BJ (cell line): ENCODE measurements at regions not wholly inside any gene's neighbourhood (a gene's known extent, or its start where the extent isn't known, plus 50 kb on each side); places are given as distances from the start of the nearest gene placed in this dataset.

Source experiments
- CTCF ChIA-PET: fragments of 350-600 bp; formaldehyde crosslinking; extraction: SDS; loops from one replicate; lab custom pipeline; 2021; ENCODE audit warnings: antibody characterized with exemption, inconsistent platforms; lab: Yijun Ruan, JAX
- POLR2A ChIA-PET: fragments of 300-600 bp; sonication (Branson Sonifier 250); formaldehyde crosslinking; extraction: SDS; loops from one replicate; lab custom pipeline; 2021; ENCODE audit warnings: antibody characterized with exemption; lab: Charles Lee
- DNase-seq: peaks from one replicate; pipeline ENCODE4 v3.0.0-alpha.2; 2011; ENCODE audit warnings: low read depth
- H3K27me3 ChIP-seq: 2 replicates; pipeline ENCODE4 v1.6.0; 2011; ENCODE audit warnings: low read length; ENCODE audit not compliant: control insufficient read depth, insufficient read depth
- H3K36me3 ChIP-seq: 2 replicates; pipeline ENCODE4 v1.5.1; 2011; ENCODE audit warnings: low read length; ENCODE audit not compliant: control insufficient read depth, insufficient read depth
- H3K4me3 ChIP-seq: 2 replicates; pipeline ENCODE4 v1.5.1; 2011; ENCODE audit warnings: low read depth, mild to moderate bottlenecking, control low read depth, low read length
- CTCF ChIP-seq: IDR thresholded peaks from 2 replicates; pipeline ENCODE4 v1.5.1; 2011; ENCODE audit warnings: low read depth, mild to moderate bottlenecking, control low read depth, inconsistent platforms, low read length, moderate library complexity; ENCODE audit not compliant: insufficient read depth

DNA sequence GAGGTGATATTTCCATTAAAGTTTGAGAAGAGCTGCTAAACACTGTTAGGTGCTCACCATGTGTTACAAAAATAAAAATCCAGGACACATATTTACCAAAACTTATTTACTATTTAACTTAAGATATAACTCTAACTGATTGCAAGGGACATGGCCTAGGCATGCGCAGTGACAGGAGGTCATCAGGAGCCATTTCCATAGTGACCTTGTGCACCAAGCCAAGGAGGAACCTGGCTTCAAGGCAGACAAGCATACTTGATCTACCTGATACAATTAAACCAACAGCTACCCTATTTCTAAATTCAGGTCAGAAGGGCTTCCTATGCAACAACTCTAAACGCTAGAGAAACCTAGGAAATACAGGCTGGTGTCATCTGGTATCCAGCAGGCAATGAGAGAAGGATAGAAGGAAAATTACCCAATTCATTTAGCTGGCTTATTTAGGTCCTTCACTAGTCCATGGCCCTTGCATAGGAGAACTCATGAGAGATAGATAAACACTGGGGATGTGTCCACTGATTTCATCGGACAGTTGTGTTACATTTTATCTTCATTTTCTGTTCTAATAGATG, 134.4 kb downstream of the FOXB1 start:
- no peak for TF ChIP-seq CTCF
- no peaks in the 10 kb centered on the region for H3K36me3 ChIP-seq
- no peak overlapping the region for H3K4me3 ChIP-seq
- no peaks in the 10 kb centered on the region; the same call in 1 of the 2 replicates for H3K27me3 ChIP-seq
- POLR2A ChIA-PET: no interaction called here
- no peak for DNase-seq
- CTCF ChIA-PET: interaction anchor here (1.0 to 3.2 kb wide), 2 partner anchors 9 to 11 kb away, joined by 4 to 16 read pairs; no protein-coding TSS in a partner anchor

GRCh38 chr15:60152386-60152785, 148.3 kb downstream of the FOXB1 start:
- ChIA-PET CTCF (interaction anchor here (0.5 to 1.3 kb wide), 3 partner anchors 18 to 528 kb away, joined by 3 read pairs; no protein-coding TSS in a partner anchor), POLR2A (no interaction called here)
- no peak for TF ChIP-seq CTCF
- no peak for DNase-seq
- H3K4me3 ChIP-seq: no peak overlapping the region
- no peaks in the 10 kb centered on the region for H3K36me3 ChIP-seq
- H3K27me3 ChIP-seq: no peaks in the 10 kb centered on the region

DNA sequence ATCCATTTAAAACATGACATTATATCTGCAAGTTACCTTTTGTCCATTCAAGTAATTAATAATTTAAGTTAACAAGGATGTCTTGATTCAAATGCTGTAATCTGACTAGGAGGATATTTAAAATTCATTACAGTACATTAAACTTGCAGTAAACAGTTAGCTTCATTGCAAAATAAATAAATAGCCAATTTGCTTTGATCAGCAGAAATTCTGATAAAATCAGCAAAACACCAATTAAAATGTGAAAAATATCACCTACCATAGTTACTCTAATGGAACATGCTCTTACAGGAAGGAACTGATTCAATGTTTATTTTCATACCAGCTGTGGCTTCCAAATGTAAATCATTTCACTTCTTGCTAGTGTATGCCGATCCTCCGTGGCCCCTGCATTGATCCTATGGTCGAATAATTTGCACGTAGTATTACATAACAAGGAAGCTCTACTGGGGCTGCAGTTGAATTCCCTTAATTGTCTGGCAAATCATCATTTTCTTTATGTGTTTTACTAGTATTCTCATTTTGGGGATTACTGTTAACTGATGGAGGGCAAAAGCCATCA, 150.7 kb downstream of the FOXB1 start:
- no peak for TF ChIP-seq CTCF
- Histone ChIP-seq H3K36me3 (no peaks in the 10 kb centered on the region), H3K27me3 (no peaks in the 10 kb centered on the region), H3K4me3 (no peak overlapping the region)
- ChIA-PET POLR2A (no interaction called here), CTCF (no interaction called here)
- DNase-seq: no peak

DNA sequence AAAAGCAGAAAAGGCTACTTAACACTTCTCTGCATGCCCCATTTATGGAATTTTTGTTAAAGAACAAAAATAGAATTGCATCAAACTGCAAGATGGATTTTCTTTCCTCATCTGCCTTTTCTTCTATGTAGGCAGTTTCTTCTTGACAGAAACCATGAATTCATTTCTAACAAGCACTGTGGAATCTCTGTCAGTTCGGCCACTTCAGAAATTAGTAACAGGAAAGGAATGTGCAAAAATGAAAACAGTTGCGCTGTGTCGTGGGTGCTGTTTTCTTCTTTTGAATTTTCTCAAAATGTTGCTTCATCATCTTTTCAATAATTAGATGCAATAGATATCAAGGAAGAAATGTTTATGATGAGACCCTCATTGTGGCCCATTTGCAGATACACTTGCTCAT, 151.6 kb downstream of the FOXB1 start:
- ChIA-PET POLR2A (no interaction called here), CTCF (no interaction called here)
- Histone ChIP-seq H3K27me3 (peaks cover under 1% of the 10 kb centered on the region), H3K4me3 (no peak overlapping the region), H3K36me3 (no peaks in the 10 kb centered on the region)
- TF ChIP-seq CTCF: no peak
- no peak for DNase-seq

DNA sequence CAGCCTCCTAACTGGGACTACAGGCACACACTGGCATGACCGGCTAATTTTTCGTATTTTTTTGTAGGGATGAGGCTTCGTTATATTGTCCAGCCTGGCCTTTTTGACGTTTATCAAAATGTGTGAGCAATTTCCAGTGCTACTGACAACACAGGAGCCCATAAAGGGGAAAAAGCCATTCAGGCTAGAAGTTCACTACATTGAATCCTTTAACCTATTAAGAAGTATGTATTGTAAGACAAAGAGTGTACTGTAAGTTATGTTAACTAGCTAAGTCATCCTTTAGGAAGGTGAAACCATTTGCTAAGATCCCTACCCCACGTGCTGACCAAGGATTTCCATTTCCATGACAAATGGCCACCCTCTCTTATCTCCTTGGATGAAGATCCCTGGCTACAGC, 156.8 kb downstream of the FOXB1 start:
- CTCF ChIA-PET: interaction anchor here (0.6 to 0.7 kb wide), 2 partner anchors 19 to 435 kb away, joined by 3 read pairs; no protein-coding TSS in a partner anchor
- peaks cover 4% of the 10 kb centered on the region for H3K27me3 ChIP-seq
- H3K4me3 ChIP-seq: no peak overlapping the region
- DNase-seq: no peak
- POLR2A ChIA-PET: no interaction called here
- no peaks in the 10 kb centered on the region for H3K36me3 ChIP-seq
- TF ChIP-seq CTCF: no peak
